ENCODE measurements at regions not wholly inside any gene's neighbourhood (a gene's known extent, or its start where the extent isn't known, plus 50 kb on each side); places are given as distances from the start of the nearest gene placed in this dataset.

DNA sequence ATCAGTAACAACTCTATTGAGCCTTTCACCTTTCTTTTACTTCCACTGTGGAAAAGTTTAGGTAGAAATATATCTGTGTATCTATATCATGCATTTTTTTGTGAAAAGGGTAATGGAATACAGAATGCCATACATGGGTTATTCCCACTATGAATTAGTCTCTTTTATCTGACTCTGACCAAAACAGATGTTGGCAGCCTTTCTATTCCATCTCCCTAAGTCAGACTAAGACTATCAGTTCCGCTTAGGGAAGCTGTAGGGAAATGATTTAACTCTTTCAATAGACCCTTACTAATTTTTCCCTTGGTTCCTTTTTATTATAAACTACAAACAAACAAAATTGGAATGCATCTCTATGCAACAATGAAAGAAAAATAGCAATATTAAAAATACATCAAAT is 92.3 kb upstream of the LEF1 start:
- no peak for DNase-seq

DNA sequence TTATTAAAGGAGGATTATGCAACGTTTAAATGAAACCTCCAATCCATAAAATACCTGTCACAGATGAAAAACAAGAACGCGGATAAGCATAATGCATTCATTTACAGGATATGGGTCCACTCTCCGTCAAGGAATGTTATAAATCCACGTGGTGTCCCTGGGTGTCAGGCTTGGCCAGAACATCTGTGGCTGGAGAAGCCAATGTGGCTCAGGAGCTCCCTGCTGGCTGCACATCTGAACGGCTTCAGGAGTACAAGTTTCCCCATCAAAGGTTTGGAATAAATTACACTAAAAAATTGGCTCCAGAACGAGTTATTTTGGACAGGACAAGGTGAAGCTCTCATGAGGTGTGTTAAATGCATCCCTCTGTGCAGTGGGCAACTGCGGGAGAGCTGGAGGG is 87.8 kb upstream of the LEF1 start:
- DNase-seq, result no peak

DNA sequence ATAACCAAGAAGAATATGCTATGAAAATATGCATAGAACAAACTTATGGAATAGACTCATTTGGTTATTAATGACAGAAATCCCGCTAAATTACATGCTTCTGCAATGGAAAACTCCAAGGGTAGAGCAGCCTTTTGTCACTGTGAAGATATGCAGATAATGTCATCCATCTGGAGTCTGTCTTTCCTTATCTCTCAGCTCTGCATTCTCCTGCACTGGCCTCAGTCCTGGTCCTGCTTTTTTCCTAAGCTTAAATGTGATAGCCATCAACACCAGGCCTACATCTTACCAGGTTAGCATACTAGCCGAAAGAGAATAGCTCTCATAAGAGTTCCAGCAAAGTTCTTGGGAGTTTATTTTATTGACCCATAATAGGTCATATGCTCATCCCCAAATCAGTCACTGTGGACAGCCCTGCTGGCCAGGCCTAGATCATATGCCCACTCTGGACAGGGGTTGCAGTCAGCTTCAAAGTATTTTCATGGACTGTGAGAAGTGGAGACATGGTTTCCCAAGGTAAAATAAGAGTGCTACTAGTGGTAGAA is 86.5 kb upstream of the LEF1 start:
- no peak for DNase-seq

DNA sequence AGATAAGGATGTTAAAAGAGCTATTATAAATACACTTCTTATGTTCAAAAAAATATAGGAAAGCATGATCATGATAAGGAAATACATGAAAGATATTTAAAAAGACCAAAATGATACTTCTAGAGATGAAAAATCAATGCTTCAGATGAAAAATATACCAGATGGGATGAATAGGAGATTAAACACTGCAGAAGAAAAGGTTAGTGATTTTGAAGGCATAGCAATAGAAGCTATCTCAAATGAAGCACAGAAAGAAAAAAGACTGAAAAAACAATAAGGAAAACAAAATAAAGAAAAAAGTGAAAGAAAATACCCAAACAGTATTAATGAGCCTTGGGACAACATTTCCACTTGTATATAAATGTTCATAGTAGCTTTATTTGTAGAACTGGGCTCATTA is 80.7 kb upstream of the LEF1 start:
- no peak for DNase-seq

DNA sequence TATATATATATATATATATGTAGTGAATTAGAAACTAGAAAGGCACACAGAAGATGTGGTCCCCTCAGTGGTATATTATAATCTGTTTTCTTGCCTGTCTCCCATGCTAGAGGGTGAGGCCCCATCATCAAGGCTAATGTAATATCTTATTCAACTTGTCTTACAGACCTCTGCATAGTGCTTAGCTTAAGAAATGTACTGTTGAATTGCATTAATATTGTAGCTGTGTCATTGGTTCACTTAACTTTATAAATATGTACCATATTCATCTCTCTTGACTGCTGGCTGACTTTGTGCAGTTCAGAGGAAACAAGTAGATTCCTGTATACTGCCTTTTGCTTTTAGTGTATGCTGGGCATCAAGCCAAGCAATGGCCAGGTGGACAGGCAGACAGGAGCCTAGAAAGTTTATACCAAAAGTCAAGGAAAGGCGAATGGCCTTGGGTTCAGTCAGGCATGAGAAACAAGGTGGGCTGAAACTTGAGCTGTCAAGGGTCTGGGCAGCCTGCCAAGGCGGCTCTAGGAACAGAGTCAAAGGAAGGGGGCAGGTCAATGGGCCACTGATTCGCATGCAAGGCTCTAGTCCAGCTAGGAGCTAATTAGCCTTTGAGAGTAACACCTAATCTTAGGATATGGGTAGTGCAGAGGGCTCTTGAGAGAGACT is 78.8 kb upstream of the LEF1 start:
- no peak for DNase-seq

DNA sequence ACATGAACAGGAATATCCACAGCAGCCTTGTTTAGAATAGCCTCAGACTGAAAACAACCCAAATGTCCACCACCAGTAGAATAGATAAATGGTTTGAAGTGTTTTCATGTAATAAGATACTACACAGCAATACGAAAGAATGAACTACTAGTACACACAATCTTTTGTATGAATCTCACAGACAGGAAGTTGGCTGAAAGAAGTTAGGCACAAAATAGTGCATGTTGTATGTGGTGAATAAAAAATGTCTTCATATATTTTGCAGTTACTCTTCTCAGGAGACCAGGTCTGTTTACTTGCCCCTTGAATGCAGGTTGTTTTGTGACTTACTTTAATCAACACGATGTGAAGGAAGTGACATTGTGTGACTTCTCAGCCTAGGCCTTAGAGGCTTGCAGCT is 75.9 kb upstream of the LEF1 start:
- DNase-seq, result no peak

DNA sequence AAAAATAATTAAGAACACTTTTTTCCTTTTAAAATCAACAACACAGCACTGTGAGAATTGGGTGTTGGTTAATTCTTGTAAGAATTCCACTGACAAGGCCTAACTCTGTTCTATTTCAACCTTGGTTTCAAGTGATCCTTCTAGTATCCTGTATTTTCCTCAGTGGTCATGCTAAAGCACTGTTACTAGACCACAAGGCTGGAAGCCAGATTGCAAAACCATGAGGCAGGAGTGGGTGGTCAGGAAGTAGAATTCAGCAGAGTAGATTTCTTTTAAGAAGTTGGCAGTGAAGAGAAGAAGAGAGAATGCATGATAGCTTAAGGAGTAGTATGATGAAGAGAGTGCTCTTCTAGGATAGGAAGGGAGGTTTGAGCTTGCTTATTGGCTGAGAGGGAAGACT is 71.6 kb upstream of the LEF1 start:
- no peak for DNase-seq

DNA sequence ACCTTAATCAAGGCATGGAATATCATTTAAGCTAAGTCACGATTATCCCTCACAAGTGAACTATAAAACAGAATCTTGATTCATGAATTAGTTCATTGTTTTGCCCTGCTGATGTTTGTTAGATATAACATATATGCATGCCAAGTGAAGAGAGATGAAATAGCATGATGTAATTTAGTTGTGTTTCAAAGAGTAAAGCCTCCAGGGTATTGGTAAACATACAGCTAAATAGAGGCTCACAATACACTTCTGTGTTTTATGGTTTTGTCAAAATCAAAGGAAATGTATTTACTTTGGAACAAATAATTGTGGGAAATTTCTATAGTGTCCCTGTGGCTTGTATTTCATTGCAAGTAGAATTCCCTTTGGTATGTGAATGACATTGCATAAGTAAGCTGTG is 69.0 kb upstream of the LEF1 start:
- no peak for DNase-seq

DNA sequence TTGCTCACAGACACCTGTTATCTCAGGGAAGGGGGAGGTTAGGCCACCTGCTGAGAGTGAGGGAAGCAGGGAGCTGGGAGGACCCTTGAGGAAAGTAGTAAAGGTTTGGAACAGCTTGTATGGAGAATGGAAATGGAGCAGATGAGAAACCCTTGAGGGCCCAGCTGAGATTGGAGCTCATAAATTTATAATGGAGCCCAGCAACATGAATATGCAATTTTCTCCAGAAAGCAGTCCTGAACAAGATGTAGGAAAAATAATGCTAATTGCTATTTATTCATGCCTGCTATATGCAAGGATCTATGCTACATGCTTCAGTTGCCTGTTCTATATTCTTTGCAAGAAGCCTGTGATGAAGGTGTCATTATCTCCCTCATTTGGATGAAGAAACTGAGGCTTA is 67.5 kb upstream of the LEF1 start:
- no peak for DNase-seq

DNA sequence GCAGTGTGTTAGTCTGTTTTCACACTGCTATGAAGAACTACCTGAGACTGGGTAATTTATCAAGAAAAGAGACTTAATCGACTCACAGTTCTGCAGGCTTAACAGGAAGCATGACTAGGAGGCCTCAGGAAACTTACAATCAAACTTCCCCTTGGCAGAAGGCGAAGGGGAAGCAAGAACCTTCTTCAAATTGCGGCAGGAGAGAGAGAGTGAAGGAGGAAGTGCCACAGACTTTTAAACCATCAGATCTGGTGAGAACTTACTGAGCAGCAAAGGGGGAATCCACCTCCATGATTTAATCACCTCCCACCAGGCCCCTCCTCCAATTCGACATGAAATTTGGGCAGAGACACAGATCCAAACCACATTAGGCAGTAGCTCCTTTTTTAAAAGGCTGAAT is 59.2 kb upstream of the LEF1 start:
- DNase-seq, result no peak

DNA sequence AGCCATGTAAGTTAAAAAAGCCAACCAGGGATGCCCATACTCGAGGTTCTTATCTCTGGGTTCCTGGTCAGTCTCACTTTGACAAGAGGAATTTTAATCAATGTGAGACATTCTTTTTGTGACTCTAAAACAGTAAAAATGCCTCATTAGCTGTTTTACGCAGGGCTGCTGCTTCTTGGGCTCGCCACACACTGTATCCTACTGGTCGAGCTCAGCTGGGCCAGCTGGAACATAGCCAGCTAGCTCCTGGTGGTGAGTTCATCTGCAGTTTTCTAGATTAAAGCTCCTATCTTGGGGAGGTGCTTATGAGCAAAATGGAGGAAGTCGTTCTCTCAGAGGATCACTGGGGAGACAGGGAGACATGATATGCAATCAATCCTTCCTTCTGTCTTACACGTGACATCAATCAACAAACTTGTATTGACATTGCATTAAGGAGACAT is 55.9 kb upstream of the LEF1 start:
- DNase-seq, result no peak

DNA sequence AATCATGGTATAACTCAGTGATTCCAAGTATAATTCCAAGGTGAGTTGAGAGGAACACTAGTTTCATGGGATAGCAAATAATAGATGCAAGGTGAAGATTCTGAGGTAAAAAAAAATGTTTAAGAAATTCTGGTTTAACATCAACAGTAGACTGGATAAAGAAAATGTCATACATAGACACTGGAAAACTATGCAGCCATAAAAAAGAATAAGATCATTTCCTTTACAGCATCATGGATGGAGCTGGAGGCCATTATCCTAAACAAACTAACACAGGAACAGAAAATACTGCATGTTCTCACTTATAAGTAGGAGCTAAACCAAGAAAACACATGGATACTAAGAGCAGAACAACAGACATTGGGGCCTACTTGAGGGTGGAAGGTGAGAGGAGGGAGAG is 54.6 kb upstream of the LEF1 start:
- no peak for DNase-seq

DNA sequence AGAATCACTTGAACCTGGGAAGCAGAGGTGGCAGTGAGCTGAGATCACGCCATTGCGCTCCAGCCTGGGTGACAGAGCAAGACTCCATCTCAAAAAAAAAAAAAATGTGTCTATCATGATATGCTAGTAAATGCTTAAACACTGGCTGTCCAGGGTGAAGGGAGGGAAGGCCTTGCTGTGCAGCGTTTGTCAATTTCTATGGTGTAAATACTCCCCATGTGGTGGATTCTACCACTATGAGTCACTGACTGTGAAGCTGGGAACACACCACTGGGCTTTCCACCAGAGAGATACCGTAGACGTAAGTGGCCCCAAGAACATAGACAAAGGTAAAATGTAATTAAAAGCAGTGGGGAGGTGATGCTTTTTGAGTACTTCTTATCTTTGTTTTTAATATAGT is 51.3 kb upstream of the LEF1 start:
- DNase-seq, result no peak
